Neuron (in vitro differentiated cells): ENCODE measurements at regions not wholly inside any gene's neighbourhood (a gene's known extent, or its start where the extent isn't known, plus 50 kb on each side); places are given as distances from the start of the nearest gene placed in this dataset.
"Not testable (repeated sequence)": the region's sequence is repeated elsewhere in the genome, so short reads cannot be mapped to it uniquely, and the experiment has no call there.

Experiments
- H2AFZ ChIP-seq: one replicate; pipeline ENCODE4 v1.6.1; 2013; ENCODE audit warnings: low read depth, mild to moderate bottlenecking, inconsistent platforms, low read length, moderate library complexity
- H3K27me3 ChIP-seq: one replicate; pipeline ENCODE4 v1.6.1; 2013; ENCODE audit warnings: low read length; ENCODE audit not compliant: insufficient read depth
- H3K36me3 ChIP-seq: one replicate; pipeline ENCODE4 v1.6.1; 2013; ENCODE audit warnings: low read length; ENCODE audit not compliant: insufficient read depth
- H3K4me1 ChIP-seq: one replicate; pipeline ENCODE4 v1.6.1; 2013; ENCODE audit warnings: low read length; ENCODE audit not compliant: insufficient read depth
- H3K4me3 ChIP-seq: 2 replicates; pipeline ENCODE4 v1.5.1; 2013; ENCODE audit warnings: mild to moderate bottlenecking, low read length, moderate library complexity
- H3K9me3 ChIP-seq: one replicate; pipeline ENCODE4 v1.6.1; 2013; ENCODE audit warnings: low read length

DNA sequence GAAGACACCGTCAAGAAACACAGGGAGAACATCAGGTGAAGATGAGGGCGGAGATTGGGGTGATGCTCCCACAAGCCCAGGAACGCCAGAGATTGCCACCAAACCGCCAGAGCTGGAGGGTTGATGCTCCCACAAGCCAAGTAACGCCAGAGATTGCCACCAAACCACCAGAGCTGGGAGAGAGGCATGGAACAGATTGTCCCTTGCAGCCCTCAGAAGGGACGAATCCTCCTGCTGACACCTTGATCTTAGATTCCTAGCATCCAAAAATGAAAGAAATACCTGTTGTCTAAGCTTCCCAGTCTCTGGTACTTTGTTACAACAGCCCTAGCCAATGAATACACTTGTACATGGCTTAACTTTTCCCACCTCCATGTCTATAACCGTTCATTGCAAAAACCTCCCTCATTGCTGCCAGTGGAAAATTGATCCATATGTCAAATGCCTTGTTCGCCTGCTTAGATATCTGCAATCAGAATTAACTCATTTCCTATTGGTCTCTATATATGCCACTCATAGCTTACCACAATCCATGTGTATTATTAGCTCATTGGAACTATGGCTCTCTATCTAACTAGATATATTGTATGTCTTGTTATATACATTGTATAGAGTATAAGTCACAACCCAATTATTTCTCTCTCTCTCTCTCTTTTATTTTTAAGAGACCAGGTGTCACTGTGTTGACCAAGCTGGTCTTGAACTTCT lies 127.4 kb downstream of the ADSS2 start:
- Histone ChIP-seq H3K36me3 (no peaks in the 10 kb centered on the region), H2AFZ (no peak overlapping the region), H3K27me3 (no peaks in the 10 kb centered on the region), H3K4me1 (peaks cover 2% of the 10 kb centered on the region), H3K4me3 (no peak overlapping the region), H3K9me3 (peaks cover 2% of the 10 kb centered on the region)

DNA sequence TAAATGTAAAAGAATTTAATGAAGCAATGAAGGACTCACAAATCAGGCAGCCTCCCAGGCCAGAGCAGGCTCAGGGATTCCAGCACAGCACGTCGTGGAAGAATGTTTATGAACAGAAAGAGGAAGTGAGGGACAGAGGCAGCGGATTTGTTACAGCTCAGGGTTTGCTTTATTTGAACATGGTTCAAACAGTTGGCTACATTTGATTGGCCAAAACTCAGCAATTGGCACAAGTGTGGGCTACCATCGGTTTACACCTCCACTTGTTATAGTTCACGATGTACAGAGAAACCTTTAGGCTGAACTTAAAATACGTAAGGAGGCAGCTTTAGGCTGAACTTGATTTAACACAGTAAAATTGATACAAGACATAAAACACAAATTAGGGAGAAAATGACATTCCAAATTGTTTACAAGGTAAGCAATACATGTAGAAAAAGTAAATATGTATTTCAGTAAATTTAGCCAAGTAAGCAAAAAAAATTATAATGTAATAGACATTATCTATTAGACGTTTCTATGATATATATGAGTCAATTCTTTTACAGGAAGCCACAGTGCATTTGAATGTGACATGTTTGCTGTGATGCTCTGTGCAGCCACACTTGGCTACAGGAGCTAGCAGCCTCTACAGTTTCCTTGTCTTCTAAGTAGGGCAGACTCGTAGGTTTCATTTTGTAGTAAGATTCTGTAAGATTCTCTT lies 126.5 kb downstream of the ADSS2 start:
- Histone ChIP-seq H3K36me3 (no peaks in the 10 kb centered on the region), H3K4me3 (no peak overlapping the region), H3K27me3 (no peaks in the 10 kb centered on the region), H2AFZ (no peak overlapping the region), H3K4me1 (peaks cover 6% of the 10 kb centered on the region), H3K9me3 (peaks cover 2% of the 10 kb centered on the region)

DNA sequence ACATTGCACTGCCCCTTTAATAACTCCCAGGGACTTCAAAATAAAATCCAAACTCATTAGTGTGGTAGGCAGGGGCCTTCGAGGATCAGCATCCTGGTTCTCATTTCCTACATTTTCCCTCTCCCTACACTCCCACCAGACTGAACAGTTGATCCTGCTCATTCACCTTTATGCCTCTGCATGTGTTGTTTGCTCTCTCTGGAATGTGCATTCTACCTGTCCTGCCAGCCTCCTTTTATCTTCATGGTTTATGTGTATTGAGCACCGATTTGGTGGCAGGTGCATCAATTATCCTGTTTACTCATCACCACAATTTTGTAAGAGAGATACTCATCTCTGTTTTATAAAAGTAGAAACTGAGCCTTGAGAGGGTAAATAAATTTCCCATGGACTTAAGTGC lies 125.0 kb downstream of the ADSS2 start:
- H3K36me3 ChIP-seq, result no peaks in the 10 kb centered on the region
- H3K4me1 ChIP-seq, result peaks cover 8% of the 10 kb centered on the region
- no peak overlapping the region for H2AFZ ChIP-seq
- H3K27me3 ChIP-seq, result no peaks in the 10 kb centered on the region
- H3K4me3 ChIP-seq, result no peak overlapping the region
- H3K9me3 ChIP-seq, result peaks cover 2% of the 10 kb centered on the region

DNA sequence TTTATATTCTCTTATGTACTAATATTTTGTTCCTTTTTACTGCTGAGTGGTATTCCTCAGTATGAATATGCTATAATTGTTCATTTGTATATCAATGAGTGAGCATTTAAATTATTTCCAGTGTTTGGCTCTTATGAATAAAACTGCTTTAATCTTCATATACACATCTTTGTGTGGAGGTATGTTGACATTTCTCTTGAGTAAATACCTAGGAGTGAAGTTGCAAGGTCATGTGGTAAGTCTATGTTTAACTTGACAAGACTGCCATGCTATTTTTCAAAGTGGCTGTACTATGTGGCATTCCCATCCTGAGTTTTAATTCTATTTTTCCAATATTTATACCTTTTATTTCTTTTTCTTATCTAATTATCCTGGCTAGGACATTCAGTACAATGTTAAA lies 124.2 kb downstream of the ADSS2 start:
- H3K4me3 ChIP-seq, result no peak overlapping the region

DNA sequence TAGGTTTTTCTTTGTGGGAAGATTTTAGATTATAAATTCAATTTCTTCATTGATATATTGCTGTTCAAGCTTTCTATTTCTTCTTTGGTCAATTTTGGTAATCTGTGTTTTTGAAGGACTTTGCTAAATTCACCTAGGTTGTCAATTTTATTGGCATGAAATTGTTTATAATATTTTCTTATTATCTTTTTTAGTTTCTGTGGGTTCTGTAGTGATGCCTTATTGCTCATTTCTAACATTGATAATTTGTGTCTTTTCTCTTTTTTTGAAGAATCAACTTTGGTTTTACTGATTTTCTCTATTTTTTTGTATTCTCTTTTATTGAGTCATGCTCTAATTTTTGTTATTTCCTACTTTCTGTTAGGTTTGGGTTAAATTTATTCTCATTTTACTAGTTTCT lies 123.2 kb downstream of the ADSS2 start:
- H3K27me3 ChIP-seq, result no peaks in the 10 kb centered on the region
- peaks cover 5% of the 10 kb centered on the region for H3K4me1 ChIP-seq
- no peaks in the 10 kb centered on the region for H3K36me3 ChIP-seq
- H3K9me3 ChIP-seq, result no peaks in the 10 kb centered on the region
- no peak overlapping the region for H2AFZ ChIP-seq
- H3K4me3 ChIP-seq, result no peak overlapping the region

More for the DNA sequence above, 124.2 kb downstream of the ADSS2 start:
- H3K27me3 ChIP-seq, result no peaks in the 10 kb centered on the region
- H3K9me3 ChIP-seq, result no peaks in the 10 kb centered on the region
- no peaks in the 10 kb centered on the region for H3K36me3 ChIP-seq
- no peak overlapping the region for H2AFZ ChIP-seq
- peaks cover 8% of the 10 kb centered on the region for H3K4me1 ChIP-seq

DNA sequence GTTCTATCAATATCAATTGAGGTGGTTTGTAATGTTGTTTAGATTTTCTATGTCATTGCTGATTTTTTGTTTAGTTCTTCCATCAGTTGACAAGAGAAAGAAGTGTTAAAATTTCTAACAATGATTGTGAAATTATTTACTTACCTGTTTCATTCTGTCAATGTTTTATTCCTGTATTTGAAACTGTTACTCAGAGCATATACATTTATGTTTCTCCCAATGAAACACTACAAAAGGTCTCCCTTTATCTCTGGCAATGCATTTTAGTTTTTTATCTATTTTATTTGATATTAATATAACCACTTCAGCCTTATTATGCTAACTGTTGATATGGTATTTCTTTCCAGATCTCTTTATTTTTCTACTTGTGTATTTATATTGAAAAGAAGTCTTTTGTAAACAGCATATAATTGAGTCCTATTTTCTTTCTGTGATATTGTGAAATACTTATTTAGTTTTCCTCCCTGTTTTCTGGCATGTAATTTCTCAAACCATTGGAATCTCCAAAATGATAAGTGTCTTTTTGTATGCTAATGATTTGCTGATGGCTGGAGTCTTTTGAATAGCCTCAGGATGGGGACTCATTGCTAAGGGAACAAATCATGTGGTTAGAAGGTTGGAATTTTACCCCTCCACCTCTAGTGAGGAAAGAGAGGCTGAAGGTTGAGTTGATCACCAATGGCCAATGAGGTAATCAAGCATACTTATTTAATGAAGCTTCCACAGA lies 122.0 kb downstream of the ADSS2 start:
- H3K27me3 ChIP-seq, result no peaks in the 10 kb centered on the region
- H3K9me3 ChIP-seq, result no peaks in the 10 kb centered on the region
- no peak overlapping the region for H3K4me3 ChIP-seq
- peaks cover 5% of the 10 kb centered on the region for H3K4me1 ChIP-seq
- no peak overlapping the region for H2AFZ ChIP-seq
- no peaks in the 10 kb centered on the region for H3K36me3 ChIP-seq

DNA sequence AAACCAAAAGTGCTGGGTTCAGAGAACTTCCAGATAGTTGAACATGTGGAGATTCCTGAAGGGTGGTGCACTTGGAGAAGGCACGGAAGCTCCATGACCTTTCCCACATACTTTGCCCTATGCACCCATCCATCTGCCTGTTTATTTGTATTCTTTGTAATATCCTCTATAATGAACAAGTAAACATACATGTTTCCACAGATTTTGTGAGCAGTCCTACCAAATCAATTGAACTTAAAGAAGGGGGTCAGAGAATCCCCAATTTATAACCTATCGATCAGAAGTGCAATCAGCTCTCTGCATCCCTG lies 121.4 kb downstream of the ADSS2 start:
- Histone ChIP-seq H3K4me3 (no peak overlapping the region), H2AFZ (no peak overlapping the region), H3K9me3 (no peaks in the 10 kb centered on the region), H3K36me3 (no peaks in the 10 kb centered on the region), H3K27me3 (no peaks in the 10 kb centered on the region), H3K4me1 (peaks cover 5% of the 10 kb centered on the region)

DNA sequence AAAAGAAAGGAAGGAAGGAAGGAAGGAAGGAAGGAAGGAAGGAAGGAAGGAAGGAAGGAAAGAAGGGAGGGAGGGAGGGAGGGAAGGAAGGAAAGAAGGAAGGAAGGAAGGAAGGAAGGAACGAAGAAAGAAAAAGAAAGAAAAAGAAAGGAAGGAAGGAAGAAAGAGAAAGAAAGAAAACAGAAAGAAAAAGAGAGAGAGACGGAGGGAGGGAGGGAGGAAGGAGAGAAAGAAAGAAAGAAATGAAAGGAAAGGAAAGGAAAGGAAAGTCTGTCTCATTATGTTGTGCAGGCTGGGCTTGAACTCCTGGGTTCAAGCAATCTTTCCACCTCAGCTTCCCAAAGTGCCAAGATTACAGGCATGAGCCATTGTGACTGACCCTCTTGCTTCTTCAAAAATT lies 118.9 kb downstream of the ADSS2 start:
- not testable (repeated sequence) for H2AFZ ChIP-seq, H3K36me3 ChIP-seq, H3K27me3 ChIP-seq, H3K4me1 ChIP-seq, H3K4me3 ChIP-seq, H3K9me3 ChIP-seq

DNA sequence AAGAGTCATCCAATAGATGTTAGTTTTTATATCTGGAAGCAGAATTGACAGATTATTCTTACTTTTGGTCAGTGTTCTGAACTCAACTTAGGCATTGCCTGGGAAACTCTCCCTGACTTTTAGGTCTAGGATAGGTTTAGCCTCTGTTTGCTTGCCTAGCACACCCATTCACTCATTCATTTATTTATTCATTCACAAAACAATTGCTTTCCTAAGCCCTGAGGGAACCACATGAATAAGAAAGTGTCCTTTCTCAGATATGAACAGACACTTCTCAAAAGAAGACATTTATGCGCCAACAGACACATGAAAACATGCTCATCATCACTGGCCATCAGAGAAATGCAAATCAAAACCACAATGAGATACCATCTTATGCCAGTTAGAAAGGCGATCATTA lies 117.4 kb downstream of the ADSS2 start:
- not testable (repeated sequence) for H3K9me3 ChIP-seq, H3K36me3 ChIP-seq, H3K27me3 ChIP-seq, H2AFZ ChIP-seq, H3K4me3 ChIP-seq
- peaks cover 14% of the 10 kb centered on the region for H3K4me1 ChIP-seq

DNA sequence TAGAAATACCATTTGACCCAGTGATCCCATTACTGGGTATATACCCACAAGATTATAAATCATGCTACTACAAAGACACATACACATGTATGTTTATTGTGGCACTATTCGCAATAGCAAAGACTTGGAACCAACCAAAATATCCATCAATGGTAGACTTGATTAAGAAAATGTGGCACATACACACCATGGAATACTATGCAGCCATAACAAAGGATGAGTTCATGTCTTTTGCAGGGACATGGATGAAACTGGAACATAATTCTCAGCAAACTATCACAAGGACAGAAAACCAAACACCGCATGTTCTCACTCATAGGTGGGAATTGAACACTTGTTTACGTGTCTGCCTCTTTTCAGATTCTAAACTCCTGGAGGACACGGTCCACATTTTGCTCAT lies 116.9 kb downstream of the ADSS2 start:
- H3K4me3 ChIP-seq, H2AFZ ChIP-seq, H3K27me3 ChIP-seq, H3K9me3 ChIP-seq, H3K36me3 ChIP-seq: not testable (repeated sequence)
- peaks cover 19% of the 10 kb centered on the region for H3K4me1 ChIP-seq

DNA sequence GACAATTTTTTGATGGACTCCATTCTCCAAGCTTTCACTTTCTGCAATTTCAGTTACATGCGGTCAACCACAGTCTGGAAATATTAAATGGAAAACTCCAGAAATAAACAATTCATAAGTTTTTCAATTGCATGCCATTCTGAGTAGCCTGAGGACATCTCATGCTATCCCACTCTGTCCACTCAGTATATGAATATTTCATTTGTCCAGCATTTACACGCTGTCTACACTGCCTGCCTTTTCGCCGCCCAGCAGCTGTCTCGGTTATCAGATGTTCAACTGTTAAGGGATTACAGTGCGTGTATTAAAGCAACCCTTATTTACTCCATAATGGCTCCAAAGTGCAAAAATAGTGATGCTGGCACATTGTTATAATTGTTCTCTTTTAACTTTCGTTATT lies 116.3 kb downstream of the ADSS2 start:
- H3K27me3 ChIP-seq, result no peaks in the 10 kb centered on the region
- H3K4me3 ChIP-seq, result no peak overlapping the region
- H3K4me1 ChIP-seq, result peaks cover 20% of the 10 kb centered on the region
- no peaks in the 10 kb centered on the region for H3K9me3 ChIP-seq
- H3K36me3 ChIP-seq, result no peaks in the 10 kb centered on the region
- H2AFZ ChIP-seq, result no peak overlapping the region

DNA sequence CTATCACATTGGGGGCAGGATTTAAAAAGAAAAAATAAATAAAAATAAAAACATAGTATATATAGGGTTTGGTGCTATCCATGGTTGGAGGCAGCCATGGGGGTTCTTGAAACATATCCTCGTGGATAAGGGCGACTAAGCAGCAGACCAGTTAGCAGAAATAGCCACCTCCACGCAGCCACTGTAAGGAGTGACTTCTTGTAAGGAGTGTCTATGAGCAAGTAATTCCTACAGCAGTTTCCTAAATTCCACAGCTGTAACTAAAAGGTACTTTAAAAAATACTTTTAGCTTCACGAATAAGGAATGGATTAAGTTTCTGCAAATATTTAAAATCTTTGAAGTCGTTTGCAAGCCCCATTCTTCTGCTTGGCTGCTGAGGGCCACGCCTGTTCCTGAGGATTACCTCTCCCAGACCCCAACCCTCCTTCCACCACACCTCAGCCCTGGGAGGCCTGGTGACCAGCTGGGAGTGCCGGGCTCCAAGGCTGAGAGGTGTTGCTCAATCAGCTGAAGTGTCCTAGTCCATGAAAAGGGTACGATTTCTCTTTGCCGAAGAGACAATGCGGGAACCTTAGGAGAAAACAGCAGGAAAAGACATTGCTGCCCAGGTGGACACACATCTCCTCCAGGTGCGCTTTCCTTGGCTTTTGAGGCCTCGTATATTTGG lies 115.3 kb downstream of the ADSS2 start:
- Histone ChIP-seq H3K4me1 (peaks cover 24% of the 10 kb centered on the region), H2AFZ (no peak overlapping the region), H3K9me3 (no peaks in the 10 kb centered on the region), H3K4me3 (no peak overlapping the region), H3K36me3 (no peaks in the 10 kb centered on the region), H3K27me3 (no peaks in the 10 kb centered on the region)

DNA sequence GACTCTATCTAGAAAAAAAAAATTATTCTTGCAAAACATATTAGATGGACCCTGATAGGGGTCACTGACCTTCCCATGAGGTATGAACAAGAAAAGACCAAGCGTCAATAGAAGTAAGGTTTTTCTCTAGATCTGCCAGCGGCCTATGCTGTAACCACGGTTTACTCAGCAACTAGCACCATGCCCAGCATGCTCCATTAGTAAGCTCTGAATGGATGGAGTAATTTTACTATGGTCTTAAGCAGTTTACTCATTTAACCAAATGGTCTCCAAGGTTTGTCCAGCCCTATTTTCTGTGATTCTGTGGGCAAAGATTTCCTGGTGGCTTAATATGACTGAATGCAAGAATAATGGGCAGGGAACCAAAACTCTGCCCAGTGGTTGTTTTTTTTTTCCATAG lies 113.9 kb downstream of the ADSS2 start:
- peaks cover 39% of the 10 kb centered on the region for H3K4me1 ChIP-seq
- H2AFZ ChIP-seq, result no peak overlapping the region
- H3K27me3 ChIP-seq, result no peaks in the 10 kb centered on the region
- H3K9me3 ChIP-seq, result no peaks in the 10 kb centered on the region
- H3K36me3 ChIP-seq, result no peaks in the 10 kb centered on the region
- no peak overlapping the region for H3K4me3 ChIP-seq
